LoVo (cell line): ENCODE measurements at regions not wholly inside any gene's neighbourhood (a gene's known extent, or its start where the extent isn't known, plus 50 kb on each side); places are given as distances from the start of the nearest gene placed in this dataset.
A peak's percentile ranks its signal among the peaks of the same experiment; 100 is the strongest.

ENCODE experiments used
- DNase-seq: peaks from one replicate; pipeline ENCODE4 v3.0.0-alpha.2; 2016; ENCODE audit warnings: low spot score

GRCh38 chrX:17206584-17206983 is 168.4 kb upstream of the NHS start:
- no peak for DNase-seq

GRCh38 chrX:17214962-17215361 is 160.0 kb upstream of the NHS start:
- no peak for DNase-seq

DNA sequence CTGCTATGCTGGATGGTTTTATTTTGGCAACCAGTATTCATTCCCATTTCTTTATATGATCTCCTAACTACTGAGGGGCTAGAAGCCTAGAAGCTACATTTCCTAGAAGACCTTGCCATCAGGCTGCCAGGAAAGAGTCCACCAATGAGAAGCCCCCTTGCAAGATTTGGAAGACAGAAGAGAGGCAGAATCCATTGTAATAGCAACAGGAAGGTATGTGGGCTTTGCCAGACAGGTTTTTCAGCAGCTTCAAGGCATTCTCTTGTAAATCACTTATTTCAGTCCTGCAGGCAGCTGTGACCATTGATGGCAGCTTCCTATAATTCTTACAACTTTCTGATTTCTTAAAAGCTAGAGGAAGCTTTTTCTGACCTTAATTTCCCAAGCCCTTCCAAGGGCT is 148.3 kb upstream of the NHS start:
- DNase-seq: no peak

DNA sequence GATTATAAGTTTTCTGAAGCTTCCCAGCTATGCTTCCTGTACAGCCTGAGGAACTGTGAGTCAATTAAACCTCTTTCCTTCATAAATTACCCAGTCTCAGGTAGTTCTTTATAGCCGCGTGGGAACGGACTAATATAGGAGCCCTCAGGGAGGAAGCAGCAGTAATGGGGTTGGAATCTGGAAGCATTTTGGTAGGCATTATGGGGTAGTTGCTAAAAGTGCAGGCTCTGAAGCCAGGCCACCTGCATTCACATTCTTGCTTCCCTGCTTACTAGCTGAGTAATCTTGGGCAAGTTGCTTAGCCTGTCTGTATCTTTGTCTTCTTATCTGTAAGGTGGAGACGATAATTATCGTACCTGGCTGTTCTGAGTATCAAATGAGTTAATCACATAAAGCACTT is 137.9 kb upstream of the NHS start:
- DNase-seq: no peak

DNA sequence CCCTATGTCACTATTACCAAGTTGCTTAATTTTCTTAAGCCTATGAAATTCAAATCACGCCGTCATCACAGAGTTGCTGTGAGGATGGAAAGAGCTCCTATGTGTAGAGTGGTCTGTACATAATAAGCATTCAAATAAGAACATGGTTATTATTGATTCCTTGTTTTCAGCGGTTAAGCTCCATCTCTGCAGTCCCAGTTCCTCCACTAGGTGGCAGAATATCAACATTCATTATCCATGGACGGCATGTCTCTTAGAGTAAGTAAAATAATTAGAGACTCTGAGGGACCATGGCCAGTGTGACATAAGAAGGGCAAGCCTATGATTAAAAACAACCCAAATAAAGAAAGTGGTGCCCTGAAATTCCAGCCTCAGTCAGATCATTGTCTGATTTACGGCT is 132.5 kb upstream of the NHS start:
- DNase-seq: peak; percentile 24

GRCh38 chrX:17247144-17247543 is 127.9 kb upstream of the NHS start:
- DNase-seq: no peak

DNA sequence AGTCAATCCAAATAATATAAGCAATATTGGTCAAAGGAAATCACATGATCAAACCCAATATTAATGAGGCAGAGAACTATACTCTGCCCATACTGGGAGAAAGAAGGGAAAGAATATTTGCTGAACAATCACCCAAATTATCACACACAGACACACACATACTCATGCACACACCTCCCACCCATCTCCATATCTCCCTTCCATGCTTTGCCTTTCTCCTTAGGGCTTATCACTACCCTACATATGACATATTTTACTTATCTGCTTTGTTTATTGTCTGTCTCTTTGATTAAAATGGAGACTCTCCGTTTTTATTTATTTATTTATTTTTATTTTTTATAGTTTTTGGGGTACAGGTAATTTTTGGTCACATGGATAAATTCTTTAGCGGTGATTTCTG is 112.9 kb upstream of the NHS start:
- DNase-seq: no peak

- DNase-seq: no peak
Observed at GRCh38 chrX:17266136-17266535, 108.9 kb upstream of the NHS start.

- DNase-seq: no peak
Observed at GRCh38 chrX:17278961-17279360, 96.0 kb upstream of the NHS start.

DNA sequence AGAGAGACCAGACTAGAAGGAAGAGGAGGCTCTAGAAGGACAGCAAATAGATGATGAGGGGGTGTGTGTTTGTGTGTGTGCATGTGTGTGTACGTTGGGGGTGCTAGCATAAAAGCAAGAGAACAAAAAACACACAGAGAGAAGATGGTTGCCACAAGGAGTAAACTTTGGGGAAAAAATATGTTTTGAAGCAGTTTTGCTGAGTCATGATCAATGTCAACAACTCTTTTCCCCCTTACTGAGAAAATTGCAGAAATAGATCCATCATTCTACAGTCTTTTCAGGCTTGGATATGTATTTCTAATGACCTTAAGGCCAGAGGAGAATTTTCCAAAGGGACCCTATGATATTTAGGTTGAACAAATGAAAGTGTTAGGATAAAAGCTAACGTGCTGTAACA is 89.0 kb upstream of the NHS start:
- no peak for DNase-seq

DNA sequence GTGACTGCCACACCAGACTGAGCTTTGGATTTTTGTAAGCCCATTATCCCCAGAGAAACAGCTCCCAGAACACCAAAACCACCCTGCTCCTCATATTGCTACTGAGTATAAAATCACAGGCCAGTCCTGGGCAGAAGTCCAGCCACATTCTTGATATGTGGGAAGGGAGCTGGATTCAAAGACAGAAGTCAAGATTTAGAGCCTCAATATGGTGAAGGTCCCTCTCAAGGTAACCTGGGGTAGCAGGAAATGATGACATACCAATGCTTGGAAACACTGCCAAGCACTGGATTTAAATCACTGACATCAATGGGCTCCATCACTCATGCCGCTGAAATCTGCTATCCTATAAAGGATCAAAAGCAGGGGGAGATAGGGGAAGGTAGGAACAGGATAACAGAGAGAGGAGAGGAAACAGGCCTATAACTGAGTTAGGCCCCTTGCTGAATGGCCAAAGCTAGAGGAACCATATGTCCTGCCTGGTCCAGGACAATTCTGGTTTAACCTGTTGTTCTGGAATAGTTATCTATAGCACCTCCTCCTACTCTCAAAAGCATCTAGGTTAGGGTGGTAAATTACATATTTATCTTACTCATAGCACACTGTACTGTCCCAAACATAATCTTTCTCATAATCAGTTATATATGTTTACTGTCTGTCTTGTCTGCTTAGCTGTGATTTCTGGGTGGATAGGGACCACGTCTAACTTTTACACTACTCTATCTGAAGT is 83.7 kb upstream of the NHS start:
- DNase-seq: no peak

- DNase-seq: no peak
Observed at GRCh38 chrX:17292111-17292527, 82.9 kb upstream of the NHS start.

DNA sequence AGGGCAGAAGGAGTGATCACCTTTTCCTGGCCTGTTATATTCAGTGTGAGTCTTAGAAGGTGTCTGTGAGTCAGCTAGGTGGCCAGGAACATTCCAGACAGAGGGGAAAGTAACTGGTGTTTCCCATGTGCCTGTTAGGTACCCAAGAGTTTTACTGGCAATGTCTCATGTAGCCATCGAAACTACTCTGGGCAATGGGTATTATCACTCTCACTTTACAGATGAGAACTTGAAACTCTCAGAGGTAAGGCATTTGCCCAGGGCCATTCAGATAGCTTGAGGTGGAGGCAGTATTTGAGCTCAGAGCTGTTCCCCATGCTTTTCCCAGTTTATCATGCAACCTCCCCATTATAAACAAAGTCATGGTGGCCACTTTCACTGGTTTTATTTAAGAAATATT is 80.4 kb upstream of the NHS start:
- DNase-seq: no peak

DNA sequence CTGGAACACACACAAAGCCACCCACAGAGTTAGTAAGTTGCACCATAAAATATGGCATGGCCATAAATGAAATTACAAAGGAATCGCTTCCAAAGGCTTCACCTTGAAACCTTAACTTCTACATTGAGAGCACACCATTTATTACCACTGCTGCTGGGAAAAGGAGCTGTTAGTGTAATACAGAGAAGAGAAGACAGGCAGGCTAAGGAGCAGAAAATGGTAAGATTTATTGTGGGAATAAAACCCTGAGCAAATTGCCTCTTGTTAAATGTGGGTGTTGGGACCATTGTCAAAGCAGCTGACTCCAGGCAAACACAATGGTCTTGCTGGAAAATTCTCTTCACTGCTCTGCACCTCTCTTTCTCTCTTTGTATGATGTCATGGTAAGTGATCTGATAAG is 79.2 kb upstream of the NHS start:
- no peak for DNase-seq

- DNase-seq: no peak
Observed at GRCh38 chrX:17298564-17298963, 76.4 kb upstream of the NHS start.

- DNase-seq: no peak
Observed at GRCh38 chrX:17299206-17299605, 75.8 kb upstream of the NHS start.

DNA sequence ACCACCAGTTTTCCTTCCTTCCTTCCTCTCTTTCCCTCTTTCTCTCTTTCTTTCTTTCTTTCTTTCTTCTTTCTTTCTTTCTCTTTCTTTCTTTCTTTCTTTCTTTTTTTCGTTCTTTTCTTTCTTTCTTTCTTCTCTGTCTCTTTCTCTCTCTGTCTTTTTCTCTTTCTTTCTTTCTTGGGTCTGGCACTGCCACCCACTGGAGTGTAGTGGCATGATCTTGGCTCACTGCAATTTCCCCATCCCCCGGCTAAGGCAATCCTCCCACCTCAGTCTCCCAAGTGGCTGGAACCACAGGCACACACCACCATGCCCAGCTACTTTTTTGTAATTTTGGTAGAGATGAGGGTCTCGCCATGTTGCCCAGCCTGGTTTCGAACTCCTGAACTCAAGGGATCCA is 51.6 kb upstream of the NHS start:
- no peak for DNase-seq
